NCI-H526 treated with DMSO at 0.1 percent for 48 hours (cell line): ENCODE measurements at regions not wholly inside any gene's neighbourhood (a gene's known extent, or its start where the extent isn't known, plus 50 kb on each side); places are given as distances from the start of the nearest gene placed in this dataset.

Experiments used
- DNase-seq: peaks from one replicate; lab custom pipeline; 2025; lab: John Stamatoyannopoulos, UW

DNA sequence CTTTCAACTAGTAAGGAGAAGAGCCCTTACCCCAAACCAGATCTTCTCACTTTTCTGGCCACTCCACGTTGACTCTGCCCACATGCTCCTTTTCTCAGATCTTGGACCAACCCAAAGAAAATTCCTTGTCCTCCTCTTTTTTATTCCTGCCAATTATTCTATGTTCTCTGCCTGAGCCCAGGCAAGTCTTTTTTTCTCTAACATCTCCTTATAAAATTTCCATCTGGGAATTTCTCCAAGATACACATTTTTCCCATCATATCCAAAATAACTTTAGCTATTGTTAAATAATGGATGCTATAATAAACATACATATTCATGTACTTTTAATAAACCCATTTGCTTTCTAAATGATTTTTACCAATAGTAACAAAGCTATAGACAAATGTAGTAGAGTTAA, 726.0 kb upstream of the ZNF385D start:
- no peak for DNase-seq

DNA sequence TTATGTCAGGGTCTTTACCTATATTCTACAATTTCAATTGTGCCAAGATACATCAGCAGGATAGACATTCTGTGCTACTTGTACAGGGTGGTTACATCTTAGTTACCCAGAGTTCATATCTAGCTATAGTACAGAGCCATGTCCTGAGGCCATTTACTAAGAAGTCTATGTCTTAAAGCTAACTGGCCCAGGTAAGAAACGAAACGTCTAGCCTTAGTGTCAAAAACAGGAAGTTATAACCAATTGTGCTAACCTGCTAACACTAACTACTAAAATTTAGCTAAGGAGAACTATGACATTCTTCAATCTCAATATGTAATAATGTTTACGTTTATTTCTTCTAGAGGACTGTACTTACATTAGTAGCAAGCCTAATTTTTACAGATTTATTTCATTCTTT, 717.2 kb upstream of the UBE2E2 start:
- no peak for DNase-seq

DNA sequence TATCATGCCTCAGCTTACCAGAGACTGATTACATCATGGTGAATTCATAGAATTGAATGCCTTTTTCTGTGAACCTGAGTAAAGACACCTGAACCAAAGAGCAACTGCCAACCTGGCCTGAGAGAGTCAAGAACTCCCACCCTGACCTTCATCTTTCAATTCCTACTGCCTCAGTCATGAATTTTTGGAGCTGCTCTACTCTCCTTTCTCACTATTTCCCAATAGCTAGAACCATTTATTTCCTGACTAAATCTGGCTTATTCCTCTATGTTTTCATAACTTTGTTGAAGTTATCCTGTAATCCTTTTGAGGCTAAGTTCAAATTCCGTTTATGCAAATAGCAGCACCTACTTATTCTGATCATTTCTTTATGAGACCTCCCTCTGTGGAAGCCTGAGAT, 712.4 kb upstream of the UBE2E2 start:
- no peak for DNase-seq

DNA sequence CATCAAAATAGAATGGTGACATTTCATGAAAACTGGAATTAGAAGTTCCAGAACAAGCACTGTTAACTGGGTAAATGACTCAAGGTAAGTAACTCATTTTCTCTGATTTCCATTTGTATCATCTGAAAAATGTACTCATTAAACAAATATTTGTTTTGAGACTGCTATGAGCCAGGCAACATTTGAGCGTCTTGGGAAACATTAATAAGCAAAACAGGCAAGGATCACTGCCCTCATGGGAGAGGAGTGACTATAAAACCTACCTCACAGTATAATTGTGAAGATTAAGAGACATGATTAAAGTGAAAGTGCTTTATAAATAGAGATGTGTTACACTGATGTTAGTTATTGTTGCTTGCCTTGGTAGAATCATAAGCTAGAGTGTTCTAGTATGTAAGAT, 711.8 kb upstream of the UBE2E2 start:
- DNase-seq = peak; percentile 37

DNA sequence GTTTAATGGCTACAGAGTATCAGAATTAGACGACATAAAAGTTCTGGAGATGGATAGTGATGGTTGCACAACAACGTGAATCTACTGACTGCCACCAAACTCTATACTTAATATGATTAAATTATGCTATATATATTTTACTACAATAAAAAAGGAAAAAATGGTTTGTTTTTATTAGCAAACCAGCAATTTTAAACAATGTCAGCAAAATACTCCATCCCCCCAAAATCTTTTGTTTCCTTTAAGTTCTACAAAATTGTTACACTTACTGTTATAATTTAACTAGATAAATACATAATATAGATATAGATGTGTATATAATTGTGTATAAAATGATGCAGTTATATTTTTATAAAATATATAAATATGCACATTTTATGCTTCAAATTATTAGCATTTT, 710.8 kb upstream of the UBE2E2 start:
- no peak for DNase-seq

DNA sequence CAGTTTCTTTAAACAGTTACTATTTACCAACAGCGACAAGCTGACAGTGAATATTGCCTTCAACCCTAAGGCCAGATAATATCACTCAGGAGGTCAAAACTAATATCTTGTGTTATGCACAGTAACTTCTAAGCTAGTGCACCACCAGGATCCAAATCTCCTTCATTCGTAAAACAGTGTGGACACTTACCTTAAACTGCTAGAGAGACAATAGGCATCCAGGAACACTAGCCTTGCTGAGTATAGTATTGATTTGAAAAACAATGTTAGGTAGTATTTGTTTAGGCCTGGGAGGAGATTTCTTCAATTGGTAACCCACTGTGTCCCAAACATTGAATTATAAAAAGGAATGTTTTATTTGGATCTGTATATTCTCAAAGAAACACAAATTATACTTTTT, 707.9 kb upstream of the UBE2E2 start:
- no peak for DNase-seq

DNA sequence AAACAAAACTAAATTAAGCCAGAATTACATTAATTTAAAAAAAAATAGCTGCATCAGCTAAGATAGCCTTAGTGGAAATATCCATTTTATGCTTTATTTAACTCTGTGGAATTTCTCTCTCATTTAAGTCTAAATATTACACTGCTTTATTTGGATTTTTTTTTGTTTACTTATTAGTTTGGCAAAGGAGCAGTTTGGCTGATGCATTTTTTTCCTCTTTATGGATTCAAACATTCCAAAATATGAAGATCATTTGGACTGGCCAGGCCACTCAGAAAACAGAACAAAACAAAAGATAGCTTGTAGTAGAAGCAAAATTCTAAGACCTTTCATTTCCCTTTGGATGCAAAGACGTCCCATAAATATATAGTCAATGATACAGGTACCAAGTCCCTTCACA, 707.3 kb upstream of the UBE2E2 start:
- DNase-seq = no peak

DNA sequence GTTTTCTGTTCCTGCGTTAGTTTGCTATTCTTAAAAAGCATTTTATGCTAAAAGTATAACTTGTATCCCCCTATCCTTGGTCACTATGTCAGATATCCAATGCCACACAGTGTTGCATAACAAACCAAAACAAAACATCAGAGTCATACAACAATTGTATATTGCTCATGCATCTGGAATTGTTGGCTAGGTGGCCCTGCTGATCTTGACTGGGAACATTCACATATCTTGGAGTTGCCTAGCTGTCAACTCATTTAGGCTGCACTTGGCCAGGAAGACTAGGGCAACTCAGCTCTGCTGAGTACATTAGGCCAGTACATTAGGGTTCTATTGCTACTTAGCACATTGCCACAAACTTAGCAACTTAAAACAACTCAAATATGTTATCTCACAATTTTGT, 706.5 kb upstream of the UBE2E2 start:
- DNase-seq = no peak

DNA sequence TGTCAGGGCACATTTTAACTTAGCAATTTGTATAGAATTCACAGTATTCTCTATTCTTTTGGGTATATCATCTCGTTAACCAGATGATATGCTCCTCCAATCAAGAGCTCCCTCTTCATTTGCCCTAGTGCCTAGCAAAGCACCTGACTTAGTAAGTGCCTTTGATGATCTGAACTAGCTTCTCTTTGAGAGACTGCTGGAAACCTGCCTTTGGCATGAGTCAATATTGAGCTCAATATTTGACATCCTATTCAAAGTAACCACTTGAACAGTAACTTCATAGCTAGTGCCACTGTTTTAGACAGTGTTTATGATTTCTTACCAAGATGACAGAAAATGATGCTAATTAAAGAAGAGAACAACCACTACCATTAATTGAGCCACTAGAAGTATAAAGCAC, 696.3 kb upstream of the UBE2E2 start:
- no peak for DNase-seq

DNA sequence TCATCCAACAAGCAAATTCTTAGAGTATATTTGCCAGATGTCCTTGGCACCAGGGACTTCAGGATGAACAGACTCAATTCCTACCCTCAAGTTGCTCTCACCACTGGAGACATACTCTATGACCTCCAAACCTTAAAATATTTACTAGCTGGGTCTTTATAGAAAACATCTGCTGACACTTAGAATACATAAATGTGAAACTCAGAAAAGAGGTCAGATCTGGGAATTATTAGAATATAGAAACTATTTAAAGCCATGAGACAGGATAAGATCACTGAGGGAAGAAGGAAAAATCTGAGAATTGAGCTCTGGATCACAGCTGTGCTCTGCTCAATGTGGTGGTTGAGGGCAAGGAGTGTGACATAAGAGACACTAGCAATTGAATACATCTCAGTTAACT, 695.4 kb upstream of the UBE2E2 start:
- no peak for DNase-seq

DNA sequence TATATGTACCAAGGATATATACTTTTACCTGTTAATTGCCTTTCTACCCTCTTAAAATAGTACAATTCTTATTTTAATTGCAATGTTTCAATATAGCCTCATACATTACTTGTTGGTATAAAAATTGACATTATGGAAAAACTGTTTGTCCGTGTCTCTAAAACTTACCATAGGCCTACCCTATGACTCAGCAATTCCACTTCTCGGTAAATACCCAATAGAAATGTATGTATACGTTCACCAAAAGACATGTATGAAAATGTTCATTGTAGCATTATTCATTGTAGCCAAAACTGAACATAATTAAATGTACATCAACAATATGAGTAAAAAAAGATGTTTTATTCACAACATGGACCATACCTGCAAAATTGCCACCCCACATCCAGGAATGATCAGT, 679.2 kb upstream of the UBE2E2 start:
- DNase-seq = no peak

DNA sequence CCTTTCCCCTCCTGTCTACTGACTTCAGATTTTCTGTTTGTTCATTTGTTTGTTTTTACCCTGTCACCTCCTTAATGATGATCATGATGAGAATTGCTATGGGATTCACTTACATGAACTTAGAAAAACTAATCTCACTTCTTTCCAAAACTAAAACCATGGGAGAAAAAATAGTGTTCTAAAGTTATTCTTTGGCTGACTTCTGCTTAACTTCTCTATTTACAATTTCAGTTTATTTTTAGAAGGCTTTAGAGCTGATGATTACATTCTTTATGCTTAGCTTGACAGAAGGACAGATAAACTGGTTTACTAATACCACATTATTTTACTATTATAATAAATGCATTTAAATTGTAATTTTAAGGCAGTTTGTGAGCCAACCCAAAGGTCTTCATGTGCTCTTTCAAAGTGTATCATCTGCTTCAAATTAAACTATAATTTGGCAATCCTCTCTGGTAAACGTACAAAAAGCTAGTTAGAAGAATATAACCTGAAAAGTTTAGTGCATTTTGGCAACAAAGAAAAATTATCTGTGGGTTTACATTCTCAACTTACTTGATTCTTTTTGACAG, 676.8 kb upstream of the UBE2E2 start:
- DNase-seq = no peak

DNA sequence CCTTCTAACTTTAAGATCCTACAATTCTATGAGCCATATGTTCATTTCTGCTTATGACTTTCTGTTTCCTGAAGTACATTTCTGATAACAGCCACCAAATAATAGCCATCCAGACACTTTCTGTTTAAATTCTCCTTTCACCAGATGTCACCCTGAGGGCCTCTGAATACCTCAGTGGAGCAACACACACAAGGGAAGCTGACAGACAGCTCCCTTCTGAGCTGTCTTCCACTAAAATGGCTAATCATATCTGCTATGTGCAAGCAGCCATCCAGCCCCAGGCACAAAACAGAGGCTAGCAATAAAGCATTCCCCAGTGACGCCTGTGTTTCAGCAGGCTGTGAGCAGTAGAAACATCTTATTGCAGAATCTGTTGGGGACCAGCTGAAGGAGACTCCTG, 666.6 kb upstream of the UBE2E2 start:
- DNase-seq = no peak

DNA sequence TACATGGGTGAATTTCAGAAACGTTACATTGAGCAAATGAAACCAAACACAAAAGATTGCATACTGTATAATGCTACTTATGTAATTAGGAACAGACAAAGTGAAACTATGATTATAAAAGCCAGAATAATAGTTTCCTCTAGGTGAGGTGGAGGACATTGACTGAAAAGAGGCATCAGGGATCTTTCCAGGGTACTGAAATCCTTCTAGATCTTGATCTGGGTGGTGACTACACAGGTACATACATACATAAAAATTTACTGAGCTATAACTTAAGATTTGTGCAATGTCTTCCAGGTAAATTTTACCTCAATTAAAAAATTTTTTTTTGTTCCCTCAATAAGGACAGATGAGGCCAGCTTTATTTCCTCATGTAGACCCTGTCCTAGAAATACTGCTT, 665.6 kb upstream of the UBE2E2 start:
- no peak for DNase-seq

DNA sequence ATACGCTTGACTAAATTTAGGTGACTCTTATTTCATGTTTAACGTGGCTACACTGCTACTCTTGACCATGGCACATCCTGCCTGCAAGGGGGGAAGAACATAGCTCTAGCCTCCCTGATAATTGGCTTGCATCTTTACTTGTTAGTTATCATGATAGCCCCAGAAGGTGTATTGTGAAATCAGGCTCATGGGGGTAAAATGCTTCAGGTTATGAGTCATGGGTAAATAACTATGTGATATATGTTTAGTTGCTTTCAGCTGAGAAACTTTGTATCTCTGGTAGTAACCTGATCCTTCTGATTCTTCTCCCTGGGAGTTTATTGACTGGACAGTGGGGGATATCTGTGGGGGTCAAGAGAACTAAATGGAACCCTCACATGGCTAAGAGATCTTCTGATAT, 660.8 kb upstream of the UBE2E2 start:
- DNase-seq = no peak

DNA sequence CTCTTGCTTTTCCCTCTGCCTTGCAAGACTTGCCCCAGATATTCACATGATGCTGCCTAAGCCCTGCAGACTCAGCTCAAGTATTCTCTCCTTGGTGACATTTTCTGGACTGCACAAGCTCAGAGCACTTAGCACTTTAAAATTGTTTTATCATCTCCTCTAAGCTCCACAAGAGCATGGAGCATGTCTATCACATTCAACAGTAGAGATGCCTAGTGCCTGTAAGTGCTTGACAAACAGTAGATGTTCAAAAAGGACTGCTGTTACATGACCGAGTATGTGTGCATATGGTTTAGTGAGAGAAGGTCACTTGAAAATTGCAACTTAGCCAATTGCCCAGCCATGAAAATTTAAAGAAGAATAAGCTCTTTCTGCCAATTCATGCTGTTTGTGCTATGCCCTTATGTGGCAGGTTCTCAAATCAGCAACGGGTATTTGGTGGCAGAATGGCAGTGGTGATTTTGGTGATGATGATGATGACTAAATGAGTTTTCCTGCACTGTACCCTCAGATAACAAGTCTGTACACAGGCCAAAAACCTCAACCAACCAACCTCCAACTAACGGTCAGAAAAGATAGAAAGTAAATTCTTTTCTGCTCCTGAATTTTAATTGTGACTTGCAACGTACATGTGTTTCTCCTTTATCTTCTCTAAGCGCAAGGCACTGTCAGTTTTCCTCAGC, 647.2 kb upstream of the UBE2E2 start:
- DNase-seq = no peak

DNA sequence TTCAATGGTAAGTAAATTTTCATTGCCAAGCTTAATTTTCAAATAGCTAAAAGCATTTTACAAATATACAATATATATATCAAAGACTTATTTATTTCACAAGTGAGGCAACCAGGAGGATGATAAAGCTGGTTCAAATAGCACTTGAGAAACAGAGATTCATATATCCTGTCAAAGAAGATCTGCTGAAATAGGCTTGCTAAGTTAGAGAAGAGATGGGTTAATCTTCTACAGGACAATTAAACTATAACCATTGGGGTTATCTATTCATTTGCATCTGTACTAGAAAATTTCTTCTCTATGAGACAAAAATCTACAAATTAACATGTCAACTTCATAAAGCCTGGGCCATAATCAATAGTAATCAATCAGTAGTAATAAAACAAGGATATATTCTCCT, 637.7 kb upstream of the UBE2E2 start:
- no peak for DNase-seq

DNA sequence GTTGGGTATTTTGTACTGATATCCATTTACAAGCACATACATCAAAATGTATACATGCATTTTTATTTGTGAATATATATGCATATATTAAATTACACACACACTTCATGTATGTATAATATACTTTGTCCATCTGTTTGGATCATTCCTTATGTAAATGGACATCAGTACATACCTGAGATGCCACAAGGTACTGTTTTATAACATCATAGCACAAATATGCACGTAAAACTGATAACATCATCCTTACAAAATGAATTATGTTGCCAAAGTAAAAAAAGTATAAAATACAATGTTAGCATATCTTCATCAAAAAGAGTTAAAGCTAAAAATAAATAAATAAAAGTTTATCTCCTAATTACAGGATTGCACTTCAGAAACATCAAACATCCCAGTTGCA, 634.8 kb upstream of the UBE2E2 start:
- no peak for DNase-seq

DNA sequence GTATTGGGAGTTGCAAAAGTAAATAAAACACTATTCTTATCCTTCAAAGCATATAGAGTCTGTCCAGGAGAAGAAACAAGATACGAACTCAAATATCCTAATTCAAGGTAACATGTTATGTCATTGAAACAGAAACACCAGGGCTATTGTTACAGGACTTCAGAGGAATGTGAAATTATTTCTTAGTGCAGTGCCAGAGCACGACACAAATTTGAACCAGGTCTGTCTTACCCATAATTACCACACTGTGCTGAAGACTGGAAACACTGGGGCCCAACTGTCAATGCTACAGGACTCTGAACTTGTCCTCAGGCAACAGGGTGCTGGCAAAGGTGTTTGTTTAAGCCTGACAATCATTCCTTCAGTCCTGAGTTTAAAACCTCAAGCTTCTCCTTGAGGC, 633.6 kb upstream of the UBE2E2 start:
- DNase-seq = no peak

DNA sequence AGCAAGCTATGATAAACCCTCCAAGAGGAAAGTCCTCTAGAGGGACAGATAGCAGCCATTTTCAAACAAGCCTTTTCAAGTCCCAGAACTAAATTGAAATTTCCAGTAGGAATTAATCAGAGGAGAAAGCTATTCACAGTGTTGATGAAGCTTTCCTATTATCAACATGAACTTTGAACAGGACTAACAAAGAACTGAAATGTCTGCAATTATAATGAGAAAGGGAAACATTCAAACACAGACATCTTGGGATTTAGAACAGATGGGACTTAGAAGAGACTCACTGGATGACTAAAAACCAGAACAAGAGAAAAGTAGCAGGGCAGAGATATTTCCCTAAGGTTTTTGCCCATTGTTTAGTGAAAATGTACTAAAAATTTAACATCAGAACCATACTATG, 622.1 kb upstream of the UBE2E2 start:
- no peak for DNase-seq

DNA sequence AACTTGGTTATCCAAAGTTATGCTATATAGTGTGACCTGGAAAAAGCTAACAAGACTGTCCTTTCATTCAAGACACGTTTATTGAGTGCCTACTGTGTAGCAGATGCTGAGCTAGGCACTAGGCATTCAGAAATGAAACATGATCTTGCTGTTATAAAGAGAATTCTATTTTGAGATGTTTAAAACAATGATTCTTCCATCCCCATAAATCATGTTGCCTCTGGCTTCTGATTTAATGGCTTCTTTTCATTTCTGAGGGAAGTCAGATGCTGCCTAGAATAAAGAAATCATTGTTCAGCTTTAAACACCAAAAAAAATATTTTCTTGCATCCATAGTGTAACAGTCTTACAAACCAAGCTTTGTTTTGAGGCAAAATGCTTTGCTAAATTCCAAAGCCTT, 620.9 kb upstream of the UBE2E2 start:
- no peak for DNase-seq

DNA sequence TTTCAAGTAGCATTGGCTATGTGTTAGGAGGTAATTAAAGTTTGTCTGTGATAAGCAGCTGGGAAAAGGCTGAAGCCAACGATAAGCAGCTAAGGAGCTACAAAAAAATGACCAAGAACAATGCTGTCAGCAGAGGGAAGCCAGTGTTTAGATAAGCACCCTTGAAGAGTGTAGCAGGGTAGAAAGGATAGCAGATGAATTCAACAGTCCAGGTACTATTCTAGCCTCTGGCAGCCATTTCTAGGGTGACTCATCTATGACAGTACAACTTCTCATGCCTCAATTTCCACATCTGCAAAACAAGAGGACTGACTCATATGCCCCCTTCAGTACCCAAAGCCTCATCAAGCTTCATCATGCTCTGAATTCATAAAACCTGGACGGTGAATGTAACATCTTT, 617.6 kb upstream of the UBE2E2 start:
- no peak for DNase-seq

DNA sequence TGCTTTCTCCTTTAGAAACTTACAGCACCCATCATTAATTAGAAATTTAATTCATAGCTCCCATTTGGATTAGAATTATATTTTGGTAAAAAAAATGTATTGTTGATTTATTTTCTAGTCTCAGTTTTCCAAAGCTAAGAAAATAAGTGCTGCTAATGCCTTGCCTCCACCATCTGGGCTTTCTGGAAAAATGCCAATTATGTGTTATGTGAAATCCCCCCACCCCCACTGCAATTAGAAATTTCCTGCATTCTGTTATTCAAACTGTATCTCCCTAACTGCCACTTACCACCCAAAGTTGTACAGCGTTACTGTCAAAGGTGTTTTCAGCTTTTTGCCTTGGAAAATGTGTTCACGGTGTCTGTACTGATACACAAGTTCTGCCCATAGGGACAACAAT, 617.2 kb upstream of the UBE2E2 start:
- no peak for DNase-seq

DNA sequence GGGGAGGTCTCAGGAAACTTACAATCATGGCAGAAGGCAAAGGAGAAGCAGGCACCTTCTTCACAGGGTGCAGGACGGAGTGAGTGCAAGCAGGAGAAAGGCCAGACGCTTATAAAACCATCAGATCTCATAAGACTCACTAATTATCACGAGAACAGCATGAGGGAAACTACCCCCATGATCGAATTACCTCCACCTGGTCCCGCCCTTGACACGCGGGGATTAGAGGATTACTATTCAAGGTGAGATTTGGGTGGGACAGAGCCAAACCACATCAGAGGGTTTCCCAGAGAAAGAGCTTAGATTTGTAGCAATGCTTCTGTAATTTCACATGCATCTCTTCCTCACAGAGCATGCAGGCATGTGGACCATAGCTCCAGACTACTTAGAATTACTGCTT, 615.7 kb upstream of the UBE2E2 start:
- no peak for DNase-seq

DNA sequence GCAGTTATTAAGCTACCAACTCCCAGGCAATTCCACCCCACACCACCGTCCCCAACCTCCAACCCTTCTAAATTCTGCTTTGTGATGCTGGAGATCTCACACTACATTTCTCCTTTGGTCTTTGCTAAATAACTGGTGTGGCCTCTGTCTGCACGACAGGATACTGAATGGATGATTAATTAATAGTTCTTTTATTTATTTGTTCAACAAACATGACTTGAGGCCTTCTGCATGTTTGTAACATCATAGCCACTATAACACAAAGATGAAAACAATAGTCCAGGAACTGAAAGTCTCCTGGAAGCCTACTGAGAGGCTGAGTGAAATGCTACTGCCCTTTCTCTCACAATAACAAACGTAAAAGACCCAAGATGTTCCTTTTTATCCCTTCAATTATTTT, 609.5 kb upstream of the UBE2E2 start:
- no peak for DNase-seq
